NCI-H2196 treated with DMSO at 0.1 percent for 48 hours (cell line): ENCODE measurements at regions not wholly inside any gene's neighbourhood (a gene's known extent, or its start where the extent isn't known, plus 50 kb on each side); places are given as distances from the start of the nearest gene placed in this dataset.

Experiments used
- DNase-seq: peaks from one replicate; lab custom pipeline; 2025; ENCODE audit not compliant: unreplicated experiment; lab: John Stamatoyannopoulos, UW

DNA sequence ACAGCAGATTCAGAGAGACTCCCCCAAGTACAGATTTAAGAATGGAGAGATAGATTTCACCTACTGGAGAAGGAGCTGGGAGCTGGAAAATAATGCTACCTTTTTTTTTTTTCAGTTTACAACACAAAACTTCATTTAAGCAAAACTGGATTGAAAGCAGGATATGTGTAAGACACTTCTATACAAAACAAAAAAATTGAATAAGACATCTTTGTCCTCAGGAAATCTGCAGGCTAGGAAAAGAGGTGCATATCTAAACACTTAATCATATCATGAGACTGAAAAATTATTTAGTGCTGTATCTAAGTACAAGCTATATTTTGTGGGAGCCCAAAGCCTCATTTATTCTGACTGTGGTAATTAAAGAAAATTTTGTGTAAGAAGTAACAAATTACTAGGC, 516.1 kb downstream of the ZIC1 start:
- no peak for DNase-seq

DNA sequence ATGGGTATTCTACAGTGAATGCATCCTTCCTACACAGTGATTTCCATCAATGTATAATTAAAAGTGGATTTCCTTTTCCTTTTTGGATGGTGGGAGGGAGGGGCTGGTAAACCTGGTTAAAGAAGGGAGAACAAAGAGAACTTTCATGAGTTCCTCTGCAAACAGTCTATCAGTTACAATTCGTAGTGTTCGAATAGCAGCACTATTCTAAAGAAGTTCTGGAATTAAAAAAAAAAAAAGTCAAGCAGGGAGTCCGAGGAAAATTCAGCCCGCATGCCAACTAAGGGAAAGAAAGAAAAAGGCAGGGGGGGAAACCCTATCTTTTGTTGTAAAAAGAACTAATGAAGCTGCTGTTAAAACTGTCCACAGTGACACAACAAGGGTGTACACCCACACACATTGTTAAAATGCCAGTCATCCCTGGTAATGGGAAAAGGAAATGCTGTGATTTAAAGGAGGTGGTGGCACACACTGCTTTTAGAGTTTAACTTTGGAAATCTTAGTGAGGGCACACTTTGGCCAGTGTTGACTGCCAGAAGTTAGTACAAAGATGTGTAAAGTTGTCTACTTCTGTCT, 521.2 kb downstream of the ZIC1 start:
- DNase-seq = no peak

DNA sequence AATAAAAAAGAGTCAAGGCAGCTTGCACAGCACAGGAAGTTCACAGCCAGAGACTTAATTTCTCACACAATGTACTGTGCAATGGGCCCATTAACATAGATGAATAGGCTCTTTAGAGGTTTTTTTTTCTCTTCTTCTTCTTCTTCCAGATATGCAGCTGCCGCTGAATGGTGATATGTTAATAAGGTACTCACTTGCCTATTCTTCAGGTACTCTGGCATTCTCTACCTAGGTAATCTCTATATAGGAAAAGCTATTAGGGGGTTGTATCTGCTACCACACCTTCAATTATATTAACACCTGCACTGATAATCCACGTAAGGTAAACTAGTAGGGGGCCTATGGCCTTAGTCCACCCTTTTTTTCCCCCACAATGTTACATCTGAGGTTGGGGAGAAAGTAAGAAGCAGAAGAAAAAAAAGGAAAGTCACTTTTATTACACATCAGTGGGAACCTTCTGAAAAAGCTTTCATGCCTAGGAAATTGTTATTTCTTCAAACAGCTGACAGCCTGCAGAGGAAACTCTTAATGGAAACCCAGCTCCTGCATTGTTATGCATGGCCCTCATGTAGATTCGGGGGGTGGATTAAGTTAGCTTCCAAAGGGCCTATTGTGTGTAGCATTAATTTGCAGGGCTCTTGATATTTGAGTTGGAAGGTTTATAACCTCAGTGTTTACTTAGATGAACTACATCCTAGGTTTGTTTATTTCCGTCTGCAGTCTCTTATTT, 525.5 kb downstream of the ZIC1 start:
- no peak for DNase-seq

DNA sequence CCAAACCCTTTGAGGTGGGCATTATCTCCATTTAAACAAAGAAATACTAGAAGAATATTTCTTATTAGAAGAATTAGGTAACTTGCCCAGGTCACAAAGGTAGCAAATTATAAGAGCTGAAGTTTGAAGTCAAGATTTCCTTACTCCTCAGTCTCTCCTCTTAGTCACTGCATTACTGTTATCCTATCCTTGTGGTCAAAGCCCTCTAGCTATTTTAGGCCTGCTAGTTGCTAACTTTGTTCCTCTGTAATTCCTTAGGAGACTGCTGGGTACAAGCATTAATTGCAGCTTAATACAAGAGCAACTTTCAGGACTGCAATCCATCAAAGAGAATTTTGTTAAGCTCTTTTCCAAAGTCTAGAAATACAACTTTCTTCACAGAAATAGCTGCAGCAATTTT, 528.2 kb downstream of the ZIC1 start:
- no peak for DNase-seq

DNA sequence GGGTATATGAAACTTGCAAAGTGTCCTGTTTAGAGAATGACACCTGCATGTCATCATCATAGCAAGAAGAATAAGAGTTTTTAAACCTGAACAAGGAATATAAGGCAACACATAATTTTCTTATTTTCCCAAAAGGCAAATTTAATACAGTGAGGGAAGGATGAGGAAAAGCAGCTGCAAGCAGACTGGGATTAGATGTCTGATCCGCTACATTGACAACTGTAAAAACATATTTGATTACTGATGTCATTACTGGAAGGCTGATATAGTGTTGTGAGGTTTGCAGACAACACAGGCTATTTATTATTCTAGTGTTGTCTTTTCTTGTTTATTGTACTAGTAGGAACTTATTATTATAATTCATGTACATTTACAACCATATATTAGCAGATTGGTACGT, 528.7 kb downstream of the ZIC1 start:
- DNase-seq = no peak

DNA sequence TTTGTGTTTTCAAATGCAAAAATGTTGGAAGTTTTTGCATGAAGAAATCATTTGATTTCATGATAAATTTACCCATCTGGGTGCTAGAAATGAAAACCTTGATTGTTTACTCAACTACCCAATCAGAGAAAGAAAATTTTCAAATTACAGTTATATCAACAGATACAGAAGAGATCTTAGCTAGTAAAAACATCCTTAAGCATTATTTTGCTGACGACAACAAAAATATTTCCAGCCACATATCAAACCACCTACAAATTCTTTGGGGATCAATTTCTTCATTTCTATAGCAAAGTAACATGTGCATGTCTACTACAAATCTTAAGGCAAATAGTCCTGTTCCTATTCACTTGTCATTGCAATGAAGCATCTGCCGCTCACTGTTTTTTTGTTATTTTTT, 530.3 kb downstream of the ZIC1 start:
- no peak for DNase-seq

DNA sequence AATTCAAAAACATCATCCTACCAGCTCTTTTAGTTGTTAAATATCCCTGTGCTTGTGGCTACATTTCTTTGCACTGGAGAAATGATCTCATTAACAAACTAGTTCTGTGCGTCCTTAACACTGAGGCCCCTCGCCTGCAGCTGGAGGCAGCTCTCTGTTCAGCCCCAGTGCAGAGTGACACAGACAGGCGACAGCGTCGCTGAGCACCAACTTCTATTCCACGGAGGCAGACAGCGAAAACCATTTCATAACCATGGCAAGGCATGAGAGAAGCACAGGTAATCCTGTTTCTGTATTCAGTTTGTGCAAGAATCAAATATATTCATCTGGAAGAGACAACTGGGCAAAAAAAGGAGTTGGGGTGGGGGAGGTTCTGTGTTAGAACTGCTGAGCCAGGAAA, 530.7 kb downstream of the ZIC1 start:
- DNase-seq = no peak

DNA sequence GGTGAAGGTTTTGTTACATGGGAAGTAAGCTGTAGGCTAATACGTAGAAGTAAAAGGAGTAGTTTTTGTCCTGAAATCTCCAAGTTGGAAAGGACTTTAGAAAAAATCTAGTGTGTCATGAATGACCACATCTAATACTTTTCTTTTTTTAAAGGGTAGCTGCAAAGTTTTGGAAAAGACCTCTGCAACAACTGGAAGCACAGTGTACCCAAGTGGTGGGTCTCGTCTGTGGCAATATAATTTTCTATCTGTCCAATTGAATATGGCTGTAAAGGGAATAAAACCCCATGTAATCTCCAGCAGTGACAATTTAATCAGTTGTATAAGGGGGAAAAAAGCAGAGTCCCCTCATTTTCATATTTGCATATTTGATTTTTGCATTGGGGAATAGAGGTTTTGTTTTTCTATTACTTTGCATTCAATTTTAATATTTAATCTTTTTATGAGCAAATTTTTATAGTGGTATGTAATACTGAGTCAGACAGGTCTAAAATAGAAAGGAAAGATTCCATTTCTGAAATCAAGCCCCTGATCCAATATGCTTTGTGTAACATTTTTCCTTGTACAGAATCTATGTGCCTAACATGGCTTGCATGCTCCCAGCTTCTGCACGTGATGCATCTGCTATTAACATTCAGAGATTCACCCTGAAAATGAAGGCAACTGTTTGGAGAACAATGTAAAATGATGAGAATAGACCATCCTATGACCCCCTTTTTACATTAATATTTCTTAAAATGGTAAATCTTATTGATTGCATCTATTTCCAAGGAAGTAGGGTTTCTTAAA, 531.4 kb downstream of the ZIC1 start:
- DNase-seq = no peak

DNA sequence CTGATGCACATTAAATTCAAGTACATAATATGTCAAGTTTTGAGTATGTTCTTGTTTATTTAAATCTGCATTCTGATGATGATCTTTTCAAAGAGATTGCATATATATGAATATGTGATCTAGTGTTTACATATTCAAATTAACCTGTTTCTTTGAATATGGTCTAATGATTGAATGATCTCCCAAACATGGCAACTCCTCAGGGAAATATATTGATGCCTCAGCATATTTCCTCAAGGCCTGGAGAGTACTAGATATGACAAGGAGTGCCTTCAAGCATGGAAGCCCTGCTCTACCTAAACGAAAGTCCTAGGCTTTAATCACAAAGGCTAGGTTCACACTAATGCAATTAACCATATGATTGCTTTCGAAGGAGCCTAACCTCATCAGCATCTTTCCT, 532.8 kb downstream of the ZIC1 start:
- no peak for DNase-seq

DNA sequence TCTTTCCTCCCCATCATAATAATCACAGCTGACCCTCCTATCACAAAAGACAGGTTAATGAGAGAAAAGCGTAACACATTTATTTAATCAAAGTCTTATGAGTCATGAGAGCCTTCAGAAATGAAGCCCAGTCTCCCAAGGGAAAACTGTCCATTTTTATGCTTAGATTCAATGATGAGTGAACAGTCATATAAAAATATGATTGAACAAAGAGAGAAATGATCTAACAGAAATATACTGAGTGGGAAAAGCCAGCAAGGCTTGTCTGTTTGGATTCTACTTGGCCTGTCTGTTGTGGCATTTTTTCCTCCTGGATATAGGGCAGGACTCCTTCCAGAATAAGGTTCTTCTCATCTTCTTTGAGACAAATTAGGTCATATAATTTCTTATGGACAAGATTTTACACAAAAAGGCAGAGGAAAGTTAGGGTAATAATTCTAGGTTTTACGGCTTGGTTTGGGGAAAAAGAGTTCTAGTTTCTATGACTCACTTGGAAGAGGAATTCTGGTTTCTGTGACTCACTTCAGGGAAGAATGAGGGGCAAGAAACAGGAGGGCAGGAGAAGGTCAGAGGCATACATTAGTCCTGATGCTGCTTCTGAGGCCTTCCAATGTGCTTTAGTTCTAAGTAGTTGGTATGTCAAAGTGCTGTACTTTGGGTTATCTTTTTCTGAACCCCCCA, 534.2 kb downstream of the ZIC1 start:
- no peak for DNase-seq

DNA sequence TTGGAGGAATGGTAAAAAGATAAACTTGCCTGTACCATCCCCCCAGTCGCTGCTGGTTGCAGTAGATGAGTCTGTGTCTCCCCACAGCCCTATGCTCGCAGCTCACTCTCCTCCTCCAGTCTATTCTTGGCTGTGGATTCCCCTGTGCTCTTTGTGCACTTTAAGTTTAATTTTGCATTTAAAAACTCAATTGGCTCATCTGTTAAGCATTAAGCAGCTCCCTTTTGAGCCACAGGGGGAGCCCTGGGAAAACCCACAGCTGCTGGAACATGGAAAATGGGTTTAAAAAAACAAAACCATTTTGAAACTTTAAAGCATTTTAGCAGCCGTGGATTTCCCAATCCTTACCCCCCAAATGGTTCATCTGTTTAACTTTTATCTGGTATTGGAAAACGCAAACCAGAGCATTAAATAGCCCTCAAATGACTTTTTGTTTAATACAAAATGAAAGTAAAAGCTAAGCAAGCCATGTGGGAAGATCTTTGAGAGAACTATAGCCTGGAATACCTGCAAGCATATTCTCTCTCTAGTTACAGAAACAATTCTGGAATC, 536.9 kb downstream of the ZIC1 start:
- no peak for DNase-seq

DNA sequence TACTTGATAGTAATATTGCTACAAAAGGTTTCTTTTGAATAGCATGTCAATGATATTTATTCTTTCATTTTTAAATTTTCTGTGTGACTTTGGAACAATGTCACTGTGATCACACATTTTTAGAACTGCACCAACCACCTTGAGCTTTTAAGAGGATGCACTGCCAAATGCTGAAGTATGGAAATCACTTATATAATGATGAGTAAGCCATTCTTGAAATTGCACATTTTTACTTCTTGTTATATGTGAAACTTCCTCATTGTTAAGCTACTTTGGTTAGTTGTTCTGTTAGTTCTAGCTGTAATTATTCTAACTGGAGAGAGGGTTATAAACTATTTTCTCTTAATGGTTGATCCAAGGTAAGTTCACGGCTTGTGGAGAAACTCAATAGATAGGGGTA, 547.5 kb downstream of the ZIC1 start:
- DNase-seq = no peak

DNA sequence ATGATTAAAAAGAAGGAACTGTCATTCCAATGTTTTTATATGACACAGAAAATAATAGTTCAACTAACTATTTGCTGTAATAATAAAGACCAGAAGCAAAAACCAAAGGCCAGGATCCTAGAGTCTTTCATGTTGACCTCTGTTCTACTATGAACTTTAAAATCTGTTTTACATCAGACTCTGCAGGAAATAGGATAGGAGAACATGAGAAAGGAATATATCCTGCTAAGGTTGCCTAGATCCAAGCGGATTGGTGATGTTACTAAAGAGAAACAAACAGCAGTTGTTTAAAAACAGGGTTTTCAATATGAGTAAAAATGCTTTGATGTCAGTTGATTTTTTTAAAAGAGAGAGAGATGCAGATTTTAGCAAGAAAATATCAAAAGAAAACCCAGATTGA, 549.6 kb downstream of the ZIC1 start:
- DNase-seq = no peak

DNA sequence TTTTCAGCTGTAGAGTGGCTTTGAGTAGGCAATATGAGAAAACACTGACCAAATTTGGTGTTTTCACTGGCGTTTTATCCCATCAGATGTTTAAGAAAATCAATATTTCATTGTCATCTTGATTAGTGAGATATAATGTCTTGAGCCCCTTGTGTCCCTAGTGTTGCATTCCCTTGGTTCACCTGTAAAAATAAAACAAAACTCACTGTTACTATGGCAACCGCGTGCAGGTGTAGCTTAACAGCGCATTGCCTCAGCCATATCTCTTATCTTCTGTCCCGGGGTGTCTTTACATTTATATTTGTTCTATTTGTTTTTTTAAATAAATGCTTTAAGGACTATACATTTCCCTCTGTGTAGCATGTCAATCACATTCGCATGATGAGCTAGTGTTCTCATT, 551.6 kb downstream of the ZIC1 start:
- no peak for DNase-seq

DNA sequence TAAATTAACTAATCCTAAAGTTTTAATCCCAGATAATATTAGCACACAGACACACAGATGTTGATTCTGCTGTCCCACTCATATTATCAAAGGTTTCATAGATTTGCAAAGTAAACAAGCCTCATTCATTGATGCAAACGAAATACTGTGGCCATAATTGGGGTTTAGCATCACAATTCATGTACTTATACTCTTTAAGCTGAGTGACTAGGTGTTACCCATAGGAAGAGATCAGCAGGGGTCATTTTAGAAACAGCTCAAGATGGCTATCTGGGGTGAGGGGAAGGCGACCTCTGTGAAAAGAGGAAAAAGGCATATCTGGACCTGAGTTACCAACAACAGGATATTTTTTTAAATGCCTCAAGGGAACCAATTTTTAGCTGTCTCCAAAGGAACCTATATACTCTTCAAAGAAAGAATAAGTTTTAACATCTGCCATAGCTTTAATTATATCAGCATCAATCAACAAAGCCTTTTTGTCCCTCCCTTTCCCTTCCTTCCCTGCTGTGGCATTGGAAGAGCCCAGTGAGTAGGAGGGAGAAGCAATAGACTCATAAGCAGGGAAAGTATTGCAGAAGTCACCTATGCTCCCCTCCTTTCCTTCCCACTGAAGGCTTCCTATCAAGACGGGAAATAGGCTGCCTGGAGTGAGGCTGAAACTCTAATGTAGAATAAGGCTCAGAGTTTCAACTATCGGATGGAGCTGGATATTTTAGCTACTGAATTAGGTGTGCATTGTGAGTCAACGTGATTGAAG, 553.4 kb downstream of the ZIC1 start:
- no peak for DNase-seq

DNA sequence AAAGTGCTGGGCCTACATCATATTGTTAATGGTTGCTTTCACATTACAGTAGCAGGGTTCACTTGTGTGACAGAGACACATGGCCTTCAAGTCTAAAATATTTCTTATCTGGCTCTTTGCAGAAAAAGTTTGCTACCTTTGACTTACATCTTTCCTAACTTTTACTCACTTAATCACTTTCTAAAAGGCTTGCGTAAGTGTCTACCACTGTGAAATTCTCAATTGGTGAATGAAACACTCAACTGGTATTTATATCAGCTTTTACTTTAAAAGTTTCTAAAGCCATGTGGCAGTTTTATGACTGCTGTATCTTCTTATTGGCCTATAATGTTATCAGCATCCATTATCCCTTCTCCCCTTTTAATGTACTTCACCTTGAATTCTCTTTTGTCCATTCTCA, 554.5 kb downstream of the ZIC1 start:
- DNase-seq = no peak

DNA sequence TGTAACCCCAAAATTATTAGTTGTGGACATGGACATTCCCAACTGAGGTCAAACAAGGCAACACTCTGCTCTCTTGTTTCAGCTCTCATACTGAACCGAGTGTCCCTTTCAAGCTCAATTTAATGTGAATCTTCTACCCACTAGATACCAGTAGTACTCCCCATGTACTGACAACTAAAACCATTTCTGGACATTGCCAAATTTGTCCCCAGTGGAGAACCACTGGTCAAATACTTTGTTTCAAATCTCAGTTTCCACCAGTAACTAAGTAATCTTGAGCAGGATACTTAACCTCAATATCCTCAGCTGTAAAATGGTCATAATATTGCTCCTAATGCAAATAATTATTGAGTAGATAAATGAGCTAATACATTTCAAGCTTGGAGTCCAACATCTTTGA, 566.0 kb downstream of the ZIC1 start:
- DNase-seq = no peak

DNA sequence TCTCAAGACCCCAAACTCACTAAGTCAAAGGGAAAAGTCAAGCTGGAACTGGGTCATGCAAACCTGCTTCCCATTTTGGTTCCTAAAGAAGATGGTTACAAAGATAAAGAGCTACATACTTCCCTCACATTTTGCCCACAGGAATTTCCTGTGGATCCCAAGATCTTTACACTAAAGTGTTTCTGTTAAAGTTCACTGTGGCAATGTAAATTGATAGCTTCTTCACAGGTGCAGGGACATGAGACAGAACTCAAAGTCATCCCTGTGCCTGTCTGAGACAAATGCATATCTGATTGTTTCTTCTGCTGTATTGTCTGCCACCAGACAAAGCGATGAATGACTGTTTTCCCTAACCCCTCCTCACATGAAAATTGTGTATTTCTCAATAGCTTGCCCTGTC, 567.8 kb downstream of the ZIC1 start:
- DNase-seq = no peak

DNA sequence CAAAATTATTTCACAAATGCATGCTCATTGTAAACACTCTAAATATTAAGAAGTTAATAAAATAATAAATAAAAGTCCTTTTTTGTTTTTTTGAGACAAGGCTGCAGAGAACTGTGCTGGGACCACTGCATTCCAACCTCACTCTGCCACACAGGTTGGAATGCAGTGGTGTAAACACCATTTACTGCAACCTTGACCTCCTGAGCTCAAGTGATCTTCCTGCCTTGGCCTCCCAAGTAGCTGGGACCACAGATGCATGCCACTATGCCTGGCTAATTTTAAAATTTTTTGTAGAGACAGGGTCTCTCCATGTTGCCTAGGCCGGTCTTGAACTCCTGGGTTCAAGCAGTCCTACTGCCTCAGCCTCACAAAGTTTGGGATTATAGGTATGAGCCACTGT, 578.4 kb downstream of the ZIC1 start:
- DNase-seq = no peak

DNA sequence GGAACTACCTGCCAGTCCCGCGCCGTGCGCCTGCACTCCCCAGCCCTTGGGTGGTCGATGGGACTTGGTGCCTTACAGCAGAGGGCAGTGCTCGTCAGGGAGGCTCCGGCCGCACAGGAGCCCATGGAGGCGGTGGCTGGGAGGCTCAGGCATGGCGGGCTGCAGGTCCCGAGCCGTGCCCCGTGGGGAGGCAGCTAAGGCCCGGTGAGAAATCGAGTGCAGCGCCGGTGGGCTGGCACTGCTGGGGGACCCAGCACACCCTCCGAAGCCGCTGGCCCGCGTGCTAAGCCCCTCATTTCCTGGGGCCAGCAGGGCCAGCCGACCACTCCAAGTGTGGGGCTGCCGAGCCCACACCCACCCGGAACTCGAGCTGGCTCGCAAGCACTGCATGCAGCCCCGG, 580.2 kb downstream of the ZIC1 start:
- DNase-seq = no peak

DNA sequence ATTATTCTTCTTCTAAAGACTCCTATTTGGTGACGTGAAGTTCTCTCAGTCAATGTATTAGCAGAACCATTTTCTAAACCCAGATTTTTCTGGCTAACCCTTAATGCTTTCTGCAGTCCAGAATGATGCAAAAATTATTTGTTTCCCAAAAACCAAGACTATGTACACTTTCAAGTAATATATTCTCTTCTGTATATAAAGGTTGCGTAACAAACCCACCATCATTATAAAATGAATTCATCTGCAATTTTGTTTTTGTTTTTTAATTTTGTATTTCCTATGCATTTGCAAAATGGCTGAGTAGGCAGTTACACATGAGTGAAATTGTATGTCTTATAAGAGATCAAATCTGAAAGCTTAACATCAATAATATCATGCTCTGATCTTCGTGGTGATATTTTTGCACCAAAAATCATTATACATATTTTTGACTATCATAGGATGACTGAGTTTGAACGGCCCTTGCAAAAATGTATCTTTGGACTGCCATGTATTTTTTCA, 593.6 kb downstream of the ZIC1 start:
- DNase-seq = no peak
